Central memory CD8-positive, alpha-beta T cell (primary cell): ENCODE measurements at regions not wholly inside any gene's neighbourhood (a gene's known extent, or its start where the extent isn't known, plus 50 kb on each side); places are given as distances from the start of the nearest gene placed in this dataset.

ENCODE experiments used
- ATAC-seq: fragments of 150-1000 bp; cut with Tn5 transposase; replicated peaks from 2 replicates; pipeline ENCODE4 v1.10.0; 2022; ENCODE audit warnings: mild to moderate bottlenecking, moderate FRiP score, moderate number of reproducible peaks; ENCODE audit not compliant: poor library complexity, severe bottlenecking; ENCODE audit errors: extremely low read depth
- DNase-seq, 2 donors: peaks; one replicate each; pipeline ENCODE4 v3.0.0; 2021; ENCODE audit warnings: low spot score in 2 of 2
- H3K27ac Mint-ChIP-seq: one replicate; pipeline ENCODE4 v1.8.0; 2022; ENCODE audit warnings: low read depth, mild to moderate bottlenecking, moderate library complexity, mixed read lengths
- H3K27me3 Mint-ChIP-seq: one replicate; pipeline ENCODE4 v1.8.0; 2022; ENCODE audit warnings: mixed read lengths
- H3K36me3 Mint-ChIP-seq: one replicate; pipeline ENCODE4 v1.8.0; 2022; ENCODE audit warnings: mild to moderate bottlenecking, moderate library complexity, mixed read lengths; ENCODE audit not compliant: insufficient read depth
- H3K4me1 Mint-ChIP-seq: one replicate; pipeline ENCODE4 v1.8.0; 2022; ENCODE audit warnings: mixed read lengths
- H3K4me3 Mint-ChIP-seq: one replicate; pipeline ENCODE4 v1.8.0; 2022; ENCODE audit warnings: mild to moderate bottlenecking, moderate library complexity, mixed read lengths
- H3K9me3 Mint-ChIP-seq: one replicate; pipeline ENCODE4 v1.8.0; 2022; ENCODE audit warnings: mixed read lengths

GRCh38 chr16:9141813-9142212 is 50.4 kb downstream of the HAPSTR1 start:
- Mint-ChIP-seq H3K4me3 (no peak overlapping the region), H3K27ac (no peak overlapping the region), H3K9me3 (no peaks in the 10 kb centered on the region), H3K4me1 (peaks cover 18% of the 10 kb centered on the region), H3K36me3 (peaks cover 4% of the 10 kb centered on the region), H3K27me3 (no peaks in the 10 kb centered on the region)
- DNase-seq: no peak
- no peak for ATAC-seq

GRCh38 chr16:9144106-9144505 is 52.7 kb downstream of the HAPSTR1 start:
- Mint-ChIP-seq H3K27ac (no peak overlapping the region), H3K9me3 (no peaks in the 10 kb centered on the region), H3K27me3 (no peaks in the 10 kb centered on the region), H3K4me3 (no peak overlapping the region), H3K36me3 (peaks cover 4% of the 10 kb centered on the region), H3K4me1 (peaks cover 8% of the 10 kb centered on the region)
- no peak for DNase-seq
- ATAC-seq: no peak

DNA sequence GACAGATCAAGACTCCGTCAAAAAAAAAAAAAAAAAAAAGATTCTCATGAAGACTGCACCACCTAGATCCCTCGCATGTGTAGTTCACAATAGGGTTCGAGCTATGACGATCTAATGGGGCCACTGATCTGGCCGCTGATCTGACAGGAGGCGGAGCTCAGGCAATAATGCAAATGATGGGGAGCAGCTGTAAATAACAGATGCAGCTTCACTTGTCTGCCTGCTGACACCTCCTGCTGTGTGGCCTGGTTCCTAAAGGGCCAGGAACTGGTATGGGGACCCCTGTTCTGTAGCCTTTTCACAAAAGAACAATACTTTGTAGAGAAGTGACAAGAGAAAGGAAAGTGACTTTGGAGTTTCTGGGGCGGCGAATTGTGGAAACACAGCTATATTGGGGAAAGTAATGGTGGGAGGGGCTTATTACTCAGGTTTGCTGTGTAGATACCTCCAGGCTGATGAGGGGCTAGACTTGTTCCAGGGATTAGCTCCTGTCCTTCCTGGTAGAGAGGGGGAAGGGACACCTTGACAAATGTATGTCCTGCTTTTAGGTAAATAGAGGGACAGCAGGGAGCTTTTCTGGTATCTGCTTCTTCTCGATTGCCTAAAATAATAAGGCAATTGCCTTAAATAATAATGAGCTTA is 57.1 kb downstream of the HAPSTR1 start:
- Mint-ChIP-seq H3K36me3 (peaks cover 4% of the 10 kb centered on the region), H3K4me1 (no peaks in the 10 kb centered on the region), H3K9me3 (no peaks in the 10 kb centered on the region), H3K4me3 (no peak overlapping the region), H3K27me3 (no peaks in the 10 kb centered on the region), H3K27ac (no peak overlapping the region)
- ATAC-seq: no peak
- DNase-seq: no peak

GRCh38 chr16:9151074-9151473 is 59.6 kb downstream of the HAPSTR1 start:
- Mint-ChIP-seq H3K4me1 (no peaks in the 10 kb centered on the region), H3K36me3 (peaks cover 1% of the 10 kb centered on the region), H3K27ac (no peak overlapping the region), H3K4me3 (no peak overlapping the region), H3K27me3 (peaks cover 9% of the 10 kb centered on the region), H3K9me3 (no peaks in the 10 kb centered on the region)
- DNase-seq (no peak), ATAC-seq (no peak)

GRCh38 chr16:9151597-9151996 is 60.2 kb downstream of the HAPSTR1 start:
- ATAC-seq (no peak), DNase-seq (no peak)
- no peak overlapping the region for H3K4me3 Mint-ChIP-seq
- H3K27ac Mint-ChIP-seq: no peak overlapping the region
- H3K36me3 Mint-ChIP-seq: no peaks in the 10 kb centered on the region
- H3K4me1 Mint-ChIP-seq: no peaks in the 10 kb centered on the region
- H3K9me3 Mint-ChIP-seq: no peaks in the 10 kb centered on the region
- peaks cover 9% of the 10 kb centered on the region for H3K27me3 Mint-ChIP-seq

GRCh38 chr16:9152649-9153501 is 61.4 kb downstream of the HAPSTR1 start:
- no peaks in the 10 kb centered on the region for H3K36me3 Mint-ChIP-seq

DNA sequence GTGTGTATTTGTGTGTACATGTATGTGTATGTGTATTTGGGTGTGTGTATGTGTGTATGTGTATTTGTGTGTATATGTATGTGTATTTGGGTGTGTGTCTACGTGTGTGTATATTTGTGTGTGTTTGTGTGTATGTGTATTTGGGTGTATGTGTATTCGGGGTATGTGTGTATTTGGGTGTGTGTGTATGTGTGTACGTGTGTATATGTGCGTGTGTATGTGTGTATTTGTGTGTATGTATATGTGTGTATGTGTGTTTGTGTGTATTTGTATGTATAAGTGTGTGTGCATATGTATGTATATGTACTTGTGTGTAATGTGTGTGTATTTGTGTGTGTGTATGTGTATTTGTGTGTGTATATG is 62.0 kb downstream of the HAPSTR1 start:
- ATAC-seq (no peak), DNase-seq (no peak)
- no peak overlapping the region for H3K27ac Mint-ChIP-seq
- no peaks in the 10 kb centered on the region for H3K9me3 Mint-ChIP-seq
- peaks cover 15% of the 10 kb centered on the region for H3K27me3 Mint-ChIP-seq
- no peak overlapping the region for H3K4me3 Mint-ChIP-seq
- H3K36me3 Mint-ChIP-seq: no peaks in the 10 kb centered on the region
- no peaks in the 10 kb centered on the region for H3K4me1 Mint-ChIP-seq

More at GRCh38 chr16:9152649-9153501, 61.4 kb downstream of the HAPSTR1 start:
- peaks cover 9% of the 10 kb centered on the region for H3K27me3 Mint-ChIP-seq
- DNase-seq (no peak), ATAC-seq (no peak)
- H3K27ac Mint-ChIP-seq: no peak overlapping the region
- H3K4me1 Mint-ChIP-seq: no peaks in the 10 kb centered on the region
- no peak overlapping the region for H3K4me3 Mint-ChIP-seq
- H3K9me3 Mint-ChIP-seq: no peaks in the 10 kb centered on the region

- no peak overlapping the region for H3K27ac Mint-ChIP-seq
- no peaks in the 10 kb centered on the region for H3K4me1 Mint-ChIP-seq
- peaks cover 2% of the 10 kb centered on the region for H3K36me3 Mint-ChIP-seq
- no peak for DNase-seq
- no peak overlapping the region for H3K4me3 Mint-ChIP-seq
- no peaks in the 10 kb centered on the region for H3K9me3 Mint-ChIP-seq
- peaks cover 28% of the 10 kb centered on the region for H3K27me3 Mint-ChIP-seq
- no peak for ATAC-seq
Observed at GRCh38 chr16:9154567-9155410, 63.3 kb downstream of the HAPSTR1 start.

DNA sequence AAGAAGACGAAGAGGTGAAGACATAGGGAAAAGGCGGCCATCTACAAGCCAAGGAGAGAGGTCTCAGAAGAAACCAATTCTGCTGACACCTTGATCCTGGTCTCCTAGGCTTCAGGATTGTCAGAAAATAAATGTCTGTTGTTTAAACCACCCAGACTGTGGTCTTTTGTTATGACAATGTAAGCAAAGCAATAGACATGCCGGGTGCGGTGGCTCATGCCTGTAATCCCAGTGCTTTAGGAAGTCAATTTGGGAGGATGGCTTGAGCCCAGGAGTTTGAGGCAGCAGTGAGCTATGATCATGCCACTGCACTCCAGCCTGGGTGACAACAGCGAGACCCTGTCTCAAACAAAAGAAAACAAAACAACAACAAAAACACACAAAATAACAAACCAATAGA is 64.4 kb downstream of the HAPSTR1 start:
- DNase-seq: no peak
- H3K9me3 Mint-ChIP-seq: no peaks in the 10 kb centered on the region
- ATAC-seq: no peak
- peaks cover 2% of the 10 kb centered on the region for H3K36me3 Mint-ChIP-seq
- H3K27ac Mint-ChIP-seq: no peak overlapping the region
- no peaks in the 10 kb centered on the region for H3K4me1 Mint-ChIP-seq
- H3K27me3 Mint-ChIP-seq: peaks cover 38% of the 10 kb centered on the region
- no peak overlapping the region for H3K4me3 Mint-ChIP-seq

DNA sequence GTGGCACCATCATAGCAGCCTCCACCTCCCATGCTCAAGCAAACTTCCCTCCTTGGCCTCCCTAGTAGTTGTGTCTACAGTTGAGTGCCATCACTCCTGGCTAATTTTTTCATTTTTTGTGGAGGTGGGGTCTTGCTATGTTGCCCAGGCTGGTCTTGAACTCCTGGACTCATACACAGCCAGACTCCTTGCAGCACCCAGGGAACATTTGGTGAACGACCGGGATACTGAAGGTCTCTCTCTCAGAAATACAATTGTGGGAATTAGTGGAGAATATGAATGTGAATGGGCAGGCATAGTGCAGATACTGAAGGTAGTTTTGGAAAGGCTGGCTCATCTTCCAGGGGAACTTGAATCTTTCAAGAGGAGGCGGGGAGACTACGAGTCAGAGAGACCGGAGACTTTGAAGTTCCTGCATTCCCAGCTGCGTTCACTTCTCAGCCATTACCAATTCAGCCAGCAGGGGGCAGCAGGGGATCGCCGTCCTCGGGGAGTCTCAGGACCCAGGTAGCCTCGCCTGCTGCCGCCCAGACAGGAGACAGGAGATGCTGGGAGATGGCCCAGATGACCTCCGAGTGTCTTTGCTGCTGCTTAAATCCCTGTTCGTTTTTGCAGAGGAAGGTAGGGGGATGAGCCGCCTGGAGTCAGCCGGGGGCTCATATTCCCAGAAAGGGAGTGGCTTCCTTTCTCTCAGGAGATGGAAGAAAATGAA is 68.6 kb downstream of the HAPSTR1 start:
- H3K4me3 Mint-ChIP-seq: no peak overlapping the region
- no peak overlapping the region for H3K27ac Mint-ChIP-seq
- H3K36me3 Mint-ChIP-seq: peaks cover 2% of the 10 kb centered on the region
- H3K4me1 Mint-ChIP-seq: no peaks in the 10 kb centered on the region
- H3K9me3 Mint-ChIP-seq: no peaks in the 10 kb centered on the region
- no peak for ATAC-seq
- peaks cover 34% of the 10 kb centered on the region for H3K27me3 Mint-ChIP-seq
- no peak for DNase-seq

GRCh38 chr16:9160551-9160911 is 69.1 kb downstream of the HAPSTR1 start:
- no peak overlapping the region for H3K27ac Mint-ChIP-seq
- H3K27me3 Mint-ChIP-seq: peaks cover 29% of the 10 kb centered on the region
- peaks cover 2% of the 10 kb centered on the region for H3K36me3 Mint-ChIP-seq
- ATAC-seq: no peak
- no peaks in the 10 kb centered on the region for H3K4me1 Mint-ChIP-seq
- no peak overlapping the region for H3K4me3 Mint-ChIP-seq
- H3K9me3 Mint-ChIP-seq: no peaks in the 10 kb centered on the region
- DNase-seq: no peak

GRCh38 chr16:9165681-9166080 is 74.2 kb downstream of the HAPSTR1 start:
- DNase-seq: no peak
- ATAC-seq: no peak
- no peak overlapping the region for H3K27ac Mint-ChIP-seq
- H3K4me3 Mint-ChIP-seq: no peak overlapping the region
- peaks cover under 1% of the 10 kb centered on the region for H3K27me3 Mint-ChIP-seq
- H3K9me3 Mint-ChIP-seq: no peaks in the 10 kb centered on the region
- H3K36me3 Mint-ChIP-seq: no peaks in the 10 kb centered on the region
- no peaks in the 10 kb centered on the region for H3K4me1 Mint-ChIP-seq
